Naive thymus-derived CD8-positive, alpha-beta T cell (primary cell): ENCODE measurements at regions not wholly inside any gene's neighbourhood (a gene's known extent, or its start where the extent isn't known, plus 50 kb on each side); places are given as distances from the start of the nearest gene placed in this dataset.
"Not testable (repeated sequence)": the region's sequence is repeated elsewhere in the genome, so short reads cannot be mapped to it uniquely, and the experiment has no call there.

Source experiments
- ATAC-seq, 2 donors: fragments of 150-1000 bp; cut with Tn5 transposase in 1 of 2; sonication (Bioruptor Pico), chemical (Tn5 transposase) in 1 of 2; 1 replicate in 1 of 2; 2 replicates in 1 of 2; pipeline ENCODE4 v1.10.0; 2021; ENCODE audit warnings: mild to moderate bottlenecking in 2 of 2, moderate library complexity in 2 of 2
- POLR2A ChIA-PET: fragments of 350-600 bp; sonication (Branson Sonifier 250); formaldehyde crosslinking; loops from one replicate; lab custom pipeline; 2021; ENCODE audit warnings: antibody characterized with exemption; lab: Charles Lee
- DNase-seq, 10 donors: peaks; one replicate each; pipeline versions ENCODE4 v3.0.0 to v3.0.0-alpha.2; 2020 to 2022
- H3K27ac Mint-ChIP-seq, 10 donors: one replicate each; pipeline ENCODE4 v1.8.0; 2020 to 2022; ENCODE audit warnings: mild to moderate bottlenecking in 10 of 10, mixed read lengths in 10 of 10, moderate library complexity in 4 of 10, inconsistent platforms in 1 of 10
- H3K27me3 Mint-ChIP-seq, 5 donors: one replicate each; pipeline ENCODE4 v1.8.0; 2021 to 2022; ENCODE audit warnings: mixed read lengths in 5 of 5
- H3K36me3 Mint-ChIP-seq, 3 donors: one replicate each; pipeline ENCODE4 v1.8.0; 2020 to 2022; ENCODE audit warnings: mixed read lengths in 3 of 3, mild to moderate bottlenecking in 2 of 3, inconsistent platforms in 1 of 3
- H3K4me1 Mint-ChIP-seq, 4 donors: one replicate each; pipeline ENCODE4 v1.8.0; 2021 to 2022; ENCODE audit warnings: mixed read lengths in 4 of 4
- H3K4me3 Mint-ChIP-seq, 10 donors: one replicate each; pipeline ENCODE4 v1.8.0; 2020 to 2022; ENCODE audit warnings: mild to moderate bottlenecking in 10 of 10, mixed read lengths in 10 of 10, moderate library complexity in 6 of 10, inconsistent platforms in 1 of 10
- H3K9me3 Mint-ChIP-seq, 9 donors: one replicate each; pipeline ENCODE4 v1.8.0; 2020 to 2022; ENCODE audit warnings: mixed read lengths in 9 of 9, mild to moderate bottlenecking in 3 of 9, inconsistent platforms in 1 of 9, moderate library complexity in 1 of 9

GRCh38 chr13:79943346-79944023 is 397.4 kb downstream of the SPRY2 start:
- DNase-seq (no peak), ATAC-seq (no peak)
- H3K27ac Mint-ChIP-seq: no peak overlapping the region
- peaks cover 0 to 3% (median 0%) of the 10 kb centered on the region in 5 donors for H3K27me3 Mint-ChIP-seq
- H3K9me3 Mint-ChIP-seq: peaks cover 0 to 16% (median 3%) of the 10 kb centered on the region in 9 donors
- H3K4me3 Mint-ChIP-seq: no peak overlapping the region
- no peaks in the 10 kb centered on the region for H3K36me3 Mint-ChIP-seq
- H3K4me1 Mint-ChIP-seq: no peaks in the 10 kb centered on the region
- POLR2A ChIA-PET: no interaction called here

- Mint-ChIP-seq H3K27ac (no peak overlapping the region), H3K36me3 (no peaks in the 10 kb centered on the region), H3K9me3 (peaks cover 0 to 16% (median 0%) of the 10 kb centered on the region in 9 donors), H3K4me3 (no peak overlapping the region), H3K27me3 (peaks cover 0 to 3% (median 0%) of the 10 kb centered on the region in 5 donors), H3K4me1 (no peaks in the 10 kb centered on the region)
- ATAC-seq (no peak), DNase-seq (no peak)
- POLR2A ChIA-PET: no interaction called here
Measured at GRCh38 chr13:79941752-79942151, 399.2 kb downstream of the SPRY2 start.

DNA sequence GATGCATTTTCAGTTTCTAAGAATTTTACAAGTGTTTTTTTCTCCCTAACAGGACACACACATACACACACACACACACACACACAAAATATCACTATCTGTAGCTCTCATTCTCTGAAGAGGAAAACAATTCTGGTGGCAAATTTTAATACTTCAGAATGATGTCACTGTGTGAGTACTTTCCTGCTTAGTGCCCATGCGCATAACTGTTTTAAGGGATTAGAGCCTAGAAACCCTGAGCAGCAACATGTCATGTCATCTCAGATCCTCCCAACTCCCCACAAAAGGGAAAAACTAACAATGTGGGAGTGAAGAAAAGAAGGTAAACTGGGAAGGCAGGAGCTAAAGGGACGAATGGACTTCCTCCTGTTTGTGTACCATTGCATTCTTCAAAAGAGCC is 401.2 kb downstream of the SPRY2 start:
- ATAC-seq (no peak), DNase-seq (no peak)
- peaks cover 0 to 3% (median 0%) of the 10 kb centered on the region in 5 donors for H3K27me3 Mint-ChIP-seq
- no peaks in the 10 kb centered on the region for H3K36me3 Mint-ChIP-seq
- H3K27ac Mint-ChIP-seq: no peak overlapping the region
- POLR2A ChIA-PET: no interaction called here
- H3K9me3 Mint-ChIP-seq: peaks cover 0 to 16% (median 0%) of the 10 kb centered on the region in 9 donors
- no peak overlapping the region for H3K4me3 Mint-ChIP-seq
- no peaks in the 10 kb centered on the region for H3K4me1 Mint-ChIP-seq

DNA sequence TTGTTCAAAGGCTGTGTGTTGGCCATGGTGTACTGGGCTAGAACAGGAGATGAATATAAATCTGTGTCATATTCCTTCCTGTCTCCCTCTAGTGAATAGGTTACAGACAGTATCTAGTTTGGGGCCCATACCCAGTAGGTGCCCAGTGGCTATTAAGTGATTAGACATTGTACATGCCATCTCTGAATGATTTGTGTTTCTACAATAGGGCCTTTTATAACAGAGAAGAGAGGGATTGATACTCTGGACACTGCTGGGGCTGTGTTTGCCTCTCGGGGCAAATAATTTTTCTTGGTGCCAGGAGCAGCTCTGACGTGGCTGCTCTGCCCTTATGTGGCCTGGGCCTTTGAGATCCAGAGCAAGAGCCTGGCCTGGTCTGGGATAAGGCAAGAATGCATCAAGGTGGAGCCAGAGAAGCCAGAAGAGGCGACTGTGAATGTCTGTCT is 403.1 kb downstream of the SPRY2 start:
- Mint-ChIP-seq H3K4me1 (no peaks in the 10 kb centered on the region), H3K36me3 (no peaks in the 10 kb centered on the region), H3K27ac (no peak overlapping the region), H3K9me3 (peaks cover 0 to 16% (median 0%) of the 10 kb centered on the region in 9 donors), H3K27me3 (peaks cover 0 to 3% (median 0%) of the 10 kb centered on the region in 5 donors), H3K4me3 (no peak overlapping the region)
- ATAC-seq (no peak), DNase-seq (no peak)
- POLR2A ChIA-PET: no interaction called here

DNA sequence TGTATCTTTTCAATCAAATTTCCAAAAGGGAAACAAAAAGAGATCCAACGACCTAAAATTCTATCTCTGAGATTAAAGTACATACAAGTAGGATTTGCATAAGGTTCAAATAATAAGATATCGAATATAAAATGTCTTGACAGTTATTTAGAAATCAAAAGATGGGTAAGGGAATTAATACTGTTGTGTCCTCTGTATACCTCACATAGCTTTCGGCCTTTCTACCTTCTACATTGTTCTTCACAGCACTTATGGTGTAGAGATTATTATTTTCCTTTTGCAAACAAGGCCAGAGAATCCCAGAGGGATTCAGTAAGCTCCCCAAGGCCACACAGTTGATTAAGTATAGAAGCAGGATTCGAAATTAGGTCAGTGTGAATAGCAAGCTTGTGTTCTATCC is 403.6 kb downstream of the SPRY2 start:
- Mint-ChIP-seq H3K36me3 (no peaks in the 10 kb centered on the region), H3K27me3 (peaks cover 0 to 3% (median 0%) of the 10 kb centered on the region in 5 donors), H3K27ac (no peak overlapping the region), H3K4me1 (no peaks in the 10 kb centered on the region), H3K9me3 (peaks cover 0 to 16% (median 0%) of the 10 kb centered on the region in 9 donors), H3K4me3 (no peak overlapping the region)
- POLR2A ChIA-PET: interaction anchor here (0.6 to 0.7 kb wide), 2 partner anchors 9 to 135 kb away, joined by 3 to 4 read pairs; no protein-coding TSS in a partner anchor
- no peak for DNase-seq
- no peak for ATAC-seq

- no peak for ATAC-seq
- Mint-ChIP-seq H3K4me1 (no peaks in the 10 kb centered on the region), H3K9me3 (peaks cover 0 to 8% (median 0%) of the 10 kb centered on the region in 9 donors), H3K27ac (no peak overlapping the region), H3K27me3 (no peaks in the 10 kb centered on the region), H3K36me3 (no peaks in the 10 kb centered on the region), H3K4me3 (no peak overlapping the region)
- no peak for DNase-seq
- POLR2A ChIA-PET: interaction anchor here (0.6 to 0.7 kb wide), 2 partner anchors 8 to 136 kb away, joined by 3 to 4 read pairs; no protein-coding TSS in a partner anchor
Measured at GRCh38 chr13:79936368-79937136, 404.4 kb downstream of the SPRY2 start.

DNA sequence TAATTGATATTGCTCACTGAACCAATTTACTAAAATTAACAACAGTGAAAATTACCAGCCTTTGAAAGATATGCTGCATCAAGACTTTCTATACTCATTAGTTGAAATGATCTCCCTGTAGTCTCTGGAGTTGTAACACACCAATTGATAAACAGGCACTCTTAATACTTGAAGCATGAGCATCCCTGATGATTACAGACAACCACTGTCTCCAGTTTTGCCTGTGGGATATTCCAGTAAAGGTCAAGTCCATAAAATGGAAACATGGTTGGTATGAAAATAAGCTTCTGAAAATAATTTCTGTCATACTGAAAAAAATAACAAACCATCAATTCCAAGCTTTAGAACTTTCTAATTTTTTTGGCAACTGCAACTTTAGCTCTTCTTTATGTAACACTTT is 405.8 kb downstream of the SPRY2 start:
- Mint-ChIP-seq H3K27me3 (no peaks in the 10 kb centered on the region), H3K4me1 (no peaks in the 10 kb centered on the region), H3K4me3 (no peak overlapping the region), H3K27ac (no peak overlapping the region), H3K36me3 (no peaks in the 10 kb centered on the region), H3K9me3 (peaks cover 0 to 9% (median 0%) of the 10 kb centered on the region in 9 donors)
- no peak for ATAC-seq
- DNase-seq: no peak
- POLR2A ChIA-PET: no interaction called here

GRCh38 chr13:79933389-79933788 is 407.5 kb downstream of the SPRY2 start:
- POLR2A ChIA-PET: no interaction called here
- H3K4me3 Mint-ChIP-seq: no peak overlapping the region

GRCh38 chr13:79932556-79932955 is 408.4 kb downstream of the SPRY2 start:
- H3K9me3 Mint-ChIP-seq: peaks cover 0 to 10% (median 0%) of the 10 kb centered on the region in 9 donors
- no peaks in the 10 kb centered on the region for H3K4me1 Mint-ChIP-seq
- no peak overlapping the region for H3K4me3 Mint-ChIP-seq
- H3K27ac Mint-ChIP-seq: no peak overlapping the region
- H3K27me3 Mint-ChIP-seq: peaks cover 0 to 1% (median 0%) of the 10 kb centered on the region in 5 donors
- ATAC-seq (no peak), DNase-seq (no peak)
- POLR2A ChIA-PET: no interaction called here
- no peaks in the 10 kb centered on the region for H3K36me3 Mint-ChIP-seq

More at GRCh38 chr13:79933389-79933788, 407.5 kb downstream of the SPRY2 start:
- DNase-seq: no peak
- H3K9me3 Mint-ChIP-seq: peaks cover 0 to 10% (median 0%) of the 10 kb centered on the region in 9 donors
- no peaks in the 10 kb centered on the region for H3K36me3 Mint-ChIP-seq
- no peak overlapping the region for H3K27ac Mint-ChIP-seq
- no peak for ATAC-seq
- no peaks in the 10 kb centered on the region for H3K4me1 Mint-ChIP-seq
- H3K27me3 Mint-ChIP-seq: no peaks in the 10 kb centered on the region

- H3K27me3 Mint-ChIP-seq: peaks cover 0 to 13% (median 0%) of the 10 kb centered on the region in 5 donors
- DNase-seq, H3K4me1 Mint-ChIP-seq, POLR2A ChIA-PET, H3K4me3 Mint-ChIP-seq, H3K27ac Mint-ChIP-seq, ATAC-seq: not testable (repeated sequence)
- peaks cover 0 to 19% (median 0%) of the 10 kb centered on the region in 3 donors for H3K36me3 Mint-ChIP-seq
- peaks cover 13 to 49% (median 23%) of the 10 kb centered on the region in 9 donors for H3K9me3 Mint-ChIP-seq
Measured at GRCh38 chr13:79923973-79924556, 416.9 kb downstream of the SPRY2 start.

DNA sequence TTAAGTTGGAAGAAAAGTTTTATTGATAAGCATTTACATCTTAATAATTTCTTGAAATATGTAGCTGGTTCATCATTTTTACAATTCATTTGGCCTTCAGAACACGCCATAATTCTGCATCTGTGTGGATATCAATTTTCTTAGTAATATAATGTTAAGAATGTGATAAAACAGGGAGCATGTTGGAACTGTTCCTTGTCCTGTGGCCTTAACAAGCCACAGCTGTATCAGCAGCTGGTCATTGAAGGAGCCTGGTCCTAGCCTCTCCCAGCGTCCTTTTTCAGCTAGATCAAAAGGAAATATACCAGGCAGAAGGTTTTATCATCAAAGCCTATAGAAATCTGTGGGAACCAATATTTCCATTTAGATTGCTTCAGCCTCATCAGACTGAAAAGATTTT is 421.8 kb downstream of the SPRY2 start:
- Mint-ChIP-seq H3K9me3 (peaks cover 3 to 30% (median 16%) of the 10 kb centered on the region in 9 donors), H3K27ac (no peak overlapping the region)

GRCh38 chr13:79918620-79919019 is 422.3 kb downstream of the SPRY2 start:
- ATAC-seq: no peak
- H3K4me3 Mint-ChIP-seq: no peak overlapping the region
- no peak overlapping the region for H3K27ac Mint-ChIP-seq
- DNase-seq: no peak
- H3K27me3 Mint-ChIP-seq: peaks cover 0 to 4% (median 0%) of the 10 kb centered on the region in 5 donors
- POLR2A ChIA-PET: no interaction called here
- no peaks in the 10 kb centered on the region for H3K36me3 Mint-ChIP-seq
- no peaks in the 10 kb centered on the region for H3K4me1 Mint-ChIP-seq
- peaks cover 0 to 25% (median 14%) of the 10 kb centered on the region in 9 donors for H3K9me3 Mint-ChIP-seq

More for the DNA sequence above, 421.8 kb downstream of the SPRY2 start:
- Mint-ChIP-seq H3K27me3 (peaks cover 0 to 4% (median 0%) of the 10 kb centered on the region in 5 donors), H3K36me3 (peaks cover 0 to 4% (median 0%) of the 10 kb centered on the region in 3 donors), H3K4me3 (no peak overlapping the region), H3K4me1 (no peaks in the 10 kb centered on the region)
- POLR2A ChIA-PET: no interaction called here
- ATAC-seq (no peak), DNase-seq (no peak)

GRCh38 chr13:79917628-79918027 is 423.3 kb downstream of the SPRY2 start:
- H3K36me3 Mint-ChIP-seq: no peaks in the 10 kb centered on the region
- H3K4me3 Mint-ChIP-seq: no peak overlapping the region
- H3K9me3 Mint-ChIP-seq: peaks cover 0 to 16% (median 7%) of the 10 kb centered on the region in 9 donors

More at GRCh38 chr13:79917628-79918027, 423.3 kb downstream of the SPRY2 start:
- POLR2A ChIA-PET: no interaction called here
- Mint-ChIP-seq H3K27ac (no peak overlapping the region), H3K4me1 (no peaks in the 10 kb centered on the region), H3K27me3 (no peaks in the 10 kb centered on the region)
- DNase-seq (no peak), ATAC-seq (no peak)
